GM18861 (cell line): ENCODE measurements at regions not wholly inside any gene's neighbourhood (a gene's known extent, or its start where the extent isn't known, plus 50 kb on each side); places are given as distances from the start of the nearest gene placed in this dataset.
"Not testable (repeated sequence)": the region's sequence is repeated elsewhere in the genome, so short reads cannot be mapped to it uniquely, and the experiment has no call there.

Experiments used
- ATAC-seq: cut with Tn5 transposase; IDR thresholded peaks from one replicate; pipeline ENCODE4 v1.9.1; 2021; ENCODE audit not compliant: unreplicated experiment

DNA sequence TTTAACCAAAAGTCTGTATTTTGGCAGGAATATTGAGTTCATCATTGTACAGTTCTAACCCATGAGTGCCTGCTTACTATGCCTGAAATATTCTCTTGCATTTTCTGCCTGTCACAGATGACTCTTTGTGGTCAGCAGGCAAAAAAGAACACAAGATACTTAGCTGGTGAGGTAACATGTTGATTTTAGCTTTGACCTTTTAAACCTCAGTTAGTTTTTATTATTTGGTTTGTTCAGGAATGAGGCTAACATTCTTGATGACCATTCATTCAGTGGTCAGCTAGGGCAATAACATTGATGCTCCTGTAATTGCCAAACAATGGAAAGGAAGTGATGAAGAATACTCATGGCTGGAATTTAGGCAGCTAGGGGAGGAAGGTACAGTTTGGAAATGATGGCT, 491.2 kb downstream of the PIK3C3 start:
- ATAC-seq, result no peak

DNA sequence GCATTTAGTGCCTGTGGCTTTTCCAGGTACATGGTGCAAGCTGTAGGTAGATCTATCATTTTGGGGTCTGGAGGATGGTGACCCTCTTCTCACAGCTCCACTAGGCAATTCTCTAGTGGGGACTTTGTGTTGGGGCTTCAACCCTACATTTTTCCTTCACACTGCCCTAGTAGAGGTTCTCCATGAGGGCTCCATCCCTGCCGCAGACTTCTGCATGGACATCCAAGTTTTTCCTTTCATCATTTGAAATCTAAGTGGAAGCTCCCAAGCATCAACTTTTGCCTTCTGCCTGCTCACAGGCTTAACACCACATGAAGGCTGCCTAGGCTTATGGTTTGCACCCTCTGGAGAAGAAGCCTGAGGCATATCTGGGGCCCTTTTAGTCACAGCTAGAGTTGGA, 492.7 kb downstream of the PIK3C3 start:
- ATAC-seq, result no peak

DNA sequence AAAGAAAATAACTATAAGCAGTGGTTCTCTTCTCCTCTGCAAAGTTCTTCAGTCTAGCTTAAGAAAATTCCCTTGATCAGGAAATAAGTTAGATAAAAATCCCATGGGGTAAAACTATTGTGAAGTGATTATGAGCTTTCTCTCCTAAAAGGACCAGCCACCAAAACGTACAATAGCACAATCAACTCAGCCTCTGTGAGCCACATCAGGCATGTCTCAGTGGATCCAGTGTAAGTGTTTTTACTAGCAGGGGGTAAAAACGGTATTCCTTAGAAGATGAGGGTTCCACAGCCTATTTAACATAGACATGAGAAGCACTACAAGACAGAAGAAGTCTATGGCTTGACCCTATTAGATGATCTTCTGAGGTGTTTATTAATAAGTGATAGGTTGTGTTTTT, 503.2 kb downstream of the PIK3C3 start:
- no peak for ATAC-seq

DNA sequence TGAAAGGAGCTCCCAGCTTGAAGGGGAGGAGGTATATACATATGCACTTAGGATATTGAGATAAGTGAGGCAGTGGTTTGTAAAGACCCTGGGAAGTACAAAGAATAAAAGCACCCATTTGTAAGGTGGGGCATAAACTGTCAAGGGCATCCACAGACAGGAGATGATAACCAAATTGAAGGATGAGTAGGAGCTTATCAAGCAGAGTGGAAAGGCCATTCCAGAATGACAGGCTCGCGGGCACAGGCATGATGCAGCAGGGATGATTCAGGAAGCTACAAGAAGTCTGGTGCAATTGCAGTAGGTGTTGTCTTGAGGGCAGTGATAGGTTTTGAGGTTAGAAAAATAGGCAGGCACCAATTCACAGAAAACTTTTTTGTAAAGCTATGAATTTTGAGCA, 504.8 kb downstream of the PIK3C3 start:
- no peak for ATAC-seq

DNA sequence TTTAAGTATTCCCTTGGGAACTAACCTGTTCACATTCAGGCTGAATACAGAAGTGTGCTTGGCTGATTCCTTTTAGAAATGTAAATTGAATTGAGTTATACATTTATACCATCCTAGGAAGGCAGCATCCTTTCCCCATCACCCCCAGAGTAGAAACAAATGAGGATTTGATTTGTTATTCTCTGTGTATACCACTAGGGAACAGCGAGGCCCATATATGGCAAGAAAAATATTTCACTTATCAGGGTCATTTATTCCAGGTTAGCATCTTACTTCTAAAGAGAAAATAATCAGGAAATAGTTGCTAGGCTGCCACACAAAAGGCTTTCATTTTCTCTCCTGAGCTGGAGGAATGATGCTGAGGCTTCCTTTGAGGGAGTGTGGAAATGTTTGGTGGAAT, 516.9 kb downstream of the PIK3C3 start:
- no peak for ATAC-seq

DNA sequence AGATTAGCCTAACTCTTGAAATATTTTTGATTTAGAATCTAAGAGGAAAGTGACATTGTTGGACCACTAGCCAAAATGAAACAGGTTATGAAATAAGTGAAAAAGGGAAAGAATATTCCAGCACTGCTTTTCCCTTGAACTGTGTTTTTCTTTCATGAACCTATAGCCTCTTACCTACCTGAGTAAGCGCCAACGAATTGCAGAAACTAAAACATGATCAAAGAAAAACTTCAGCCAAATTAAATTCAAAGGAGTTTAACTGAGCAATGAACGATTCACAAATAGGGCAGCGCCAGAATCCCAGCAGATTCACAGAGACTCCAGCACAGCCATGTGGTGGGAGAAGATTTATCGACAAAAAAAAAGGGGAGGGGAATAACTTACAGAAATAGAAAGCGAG, 518.6 kb downstream of the PIK3C3 start:
- ATAC-seq, result no peak

DNA sequence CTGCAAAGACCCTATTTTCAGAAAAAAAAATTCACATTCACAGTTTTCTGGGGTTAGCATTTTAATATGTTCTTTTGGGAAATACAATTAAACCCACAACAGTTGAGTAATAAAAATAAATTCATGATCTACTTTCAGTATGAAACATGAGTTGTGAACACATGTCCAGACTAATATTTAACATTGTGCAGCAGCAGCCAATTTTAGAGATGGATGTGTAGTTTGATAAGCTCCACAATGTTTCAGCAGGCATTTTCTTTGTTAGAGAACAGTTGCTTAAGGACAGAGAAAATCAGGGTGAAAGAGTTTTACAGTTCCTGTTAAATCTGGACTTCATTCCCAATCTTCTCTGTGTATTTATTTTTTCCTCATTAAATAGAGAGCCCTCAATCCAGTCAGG, 519.5 kb downstream of the PIK3C3 start:
- ATAC-seq, result no peak

DNA sequence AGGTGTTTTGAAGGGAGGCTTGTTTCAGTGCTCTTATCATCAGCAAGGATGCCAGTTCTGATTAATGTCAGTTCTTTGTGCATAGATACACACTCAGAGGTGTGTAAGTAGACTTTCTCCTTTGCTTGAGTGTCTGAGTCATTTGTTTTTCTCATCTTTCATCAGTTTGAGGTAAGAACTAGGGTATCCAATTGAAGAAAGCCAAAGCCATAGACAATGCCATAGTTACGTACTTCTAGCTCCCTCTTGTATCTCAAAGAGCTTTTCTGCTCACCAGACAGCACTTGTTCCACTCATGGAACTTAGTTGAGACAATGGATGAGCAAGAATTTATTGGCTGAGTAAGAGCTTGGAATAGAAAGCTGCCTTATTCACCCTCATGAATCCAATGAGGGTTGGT, 520.1 kb downstream of the PIK3C3 start:
- ATAC-seq, result no peak

DNA sequence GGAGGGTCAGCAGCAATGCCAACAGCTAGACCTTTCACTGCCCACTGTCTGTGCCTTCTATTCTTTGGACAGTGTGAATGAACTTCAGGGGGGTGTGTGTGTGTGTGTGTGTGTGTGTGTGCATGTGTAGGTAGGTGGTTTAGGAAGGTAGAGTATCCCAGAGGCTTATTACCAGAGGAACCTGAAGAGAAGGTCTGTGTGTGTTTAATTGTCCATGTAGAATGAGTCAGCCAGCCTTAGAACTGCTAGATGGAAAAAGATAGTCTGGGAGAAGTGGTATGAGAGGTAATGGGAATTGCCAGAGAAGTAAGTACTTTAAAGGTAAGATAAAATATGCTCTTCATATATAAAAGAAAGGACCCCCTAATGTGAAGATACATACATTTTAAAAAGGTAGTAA, 522.2 kb downstream of the PIK3C3 start:
- no peak for ATAC-seq

DNA sequence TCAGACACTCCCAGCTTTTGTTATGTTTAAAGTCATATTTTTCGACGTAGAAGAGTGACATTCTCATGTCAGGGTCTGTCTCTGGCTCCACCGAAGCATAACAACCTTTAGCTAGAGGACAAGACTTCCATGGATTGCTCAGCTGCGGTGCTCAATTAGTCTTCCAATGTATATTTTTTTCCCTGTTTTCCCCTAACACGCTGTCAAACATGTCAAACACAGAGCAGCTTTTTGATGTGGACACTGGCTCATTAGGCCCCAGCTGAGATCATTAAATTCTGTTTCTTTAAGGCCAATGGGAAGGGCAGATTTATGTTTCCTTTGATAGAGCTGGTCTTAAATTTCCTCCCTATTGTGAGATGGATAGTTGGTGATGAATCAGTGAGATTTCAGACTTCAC, 525.4 kb downstream of the PIK3C3 start:
- no peak for ATAC-seq

DNA sequence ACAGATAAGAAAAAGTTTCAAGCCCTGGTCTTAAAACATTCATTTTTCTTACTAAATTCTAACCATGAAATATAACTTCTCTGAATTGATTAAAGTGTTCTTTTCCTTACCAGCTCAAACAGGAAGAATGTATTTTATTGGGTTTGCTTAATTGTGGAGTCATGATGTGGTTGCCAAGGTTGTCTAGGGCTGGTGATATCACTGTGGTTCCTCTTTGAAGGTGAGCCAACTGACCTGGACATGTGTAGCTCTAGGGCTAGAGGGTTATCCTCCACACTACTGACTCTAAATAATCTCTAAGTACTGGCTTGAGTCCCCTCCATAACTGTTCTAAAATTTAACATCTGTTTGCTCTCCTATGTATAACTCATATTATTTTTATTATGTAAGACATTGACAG, 529.6 kb downstream of the PIK3C3 start:
- no peak for ATAC-seq

DNA sequence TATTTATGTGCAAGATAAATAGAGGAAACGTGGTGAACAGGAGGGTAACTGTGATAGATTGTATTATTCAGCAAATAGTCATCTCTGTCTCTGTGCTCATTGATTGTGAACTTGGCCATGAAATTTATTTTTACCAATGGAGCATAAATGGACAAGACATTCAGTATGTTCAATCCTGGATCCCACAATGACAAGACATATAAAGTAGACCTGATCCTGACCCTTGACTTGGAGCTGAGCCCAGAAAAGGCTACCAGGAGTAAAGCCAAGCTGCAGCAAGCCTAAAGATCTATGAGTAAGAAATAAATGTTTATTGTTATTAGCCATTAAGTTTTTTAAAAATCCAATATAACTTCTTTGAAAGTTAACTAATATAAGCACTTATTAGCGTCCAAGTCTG, 531.2 kb downstream of the PIK3C3 start:
- ATAC-seq, result no peak

DNA sequence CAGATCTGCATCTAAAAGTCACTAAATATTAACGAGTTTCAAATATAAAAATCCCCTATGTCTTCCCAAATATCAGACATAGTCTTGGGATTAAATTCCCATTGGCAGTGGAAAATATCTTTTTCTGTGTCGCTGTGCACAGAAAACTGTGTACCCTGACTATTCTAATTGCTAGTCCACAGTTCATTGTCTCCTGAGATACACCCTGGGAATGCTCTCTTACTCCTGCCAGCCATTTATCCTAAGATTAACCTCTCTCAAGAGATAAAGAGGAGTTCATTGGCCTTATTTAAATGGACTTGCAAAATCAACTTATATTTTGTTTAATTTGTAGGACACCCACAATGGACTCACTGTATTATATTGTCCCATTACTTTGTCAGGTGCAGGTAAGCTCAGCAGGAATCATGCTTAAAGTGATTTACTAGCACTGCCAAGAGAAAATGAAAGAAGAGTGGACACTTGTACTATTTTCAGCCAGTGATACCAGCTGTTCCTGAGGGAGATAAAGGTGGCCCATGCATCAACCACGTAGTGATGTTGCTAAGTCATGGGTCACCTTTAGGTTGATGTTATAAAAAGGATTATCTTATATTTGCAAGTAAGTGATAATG, 553.8 kb downstream of the PIK3C3 start:
- ATAC-seq, result no peak

DNA sequence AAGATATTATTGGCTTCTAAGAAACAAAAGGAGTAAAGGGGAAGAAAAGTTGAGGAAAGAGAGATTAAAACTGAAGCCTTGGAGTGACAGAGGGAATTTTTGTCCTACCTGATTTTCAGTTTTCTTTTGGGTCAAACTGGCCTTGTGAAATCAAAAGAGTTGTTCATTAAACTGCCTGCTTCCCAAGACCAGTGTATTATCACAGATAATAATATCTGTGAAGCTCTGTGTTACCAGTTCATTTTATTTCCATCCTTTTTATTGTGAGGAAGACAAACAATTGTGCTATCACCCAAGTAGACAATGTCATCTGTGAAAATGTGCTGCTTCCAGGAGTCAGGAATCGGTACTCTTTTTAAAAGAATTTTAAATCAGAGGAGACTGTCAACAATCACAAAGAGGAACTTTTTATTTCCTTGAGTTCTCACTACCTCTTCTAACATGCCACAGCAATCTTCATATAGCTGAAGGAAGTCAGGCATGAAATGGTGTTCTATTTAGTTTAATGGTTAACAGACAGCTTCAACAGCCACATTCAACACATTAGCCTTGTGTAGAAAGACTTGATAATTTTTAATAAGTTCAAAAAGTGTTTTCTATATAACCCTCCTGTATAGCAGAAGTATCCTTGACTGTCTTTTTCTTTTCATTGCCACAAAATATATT, 554.8 kb downstream of the PIK3C3 start:
- peak; percentile 98 for ATAC-seq

DNA sequence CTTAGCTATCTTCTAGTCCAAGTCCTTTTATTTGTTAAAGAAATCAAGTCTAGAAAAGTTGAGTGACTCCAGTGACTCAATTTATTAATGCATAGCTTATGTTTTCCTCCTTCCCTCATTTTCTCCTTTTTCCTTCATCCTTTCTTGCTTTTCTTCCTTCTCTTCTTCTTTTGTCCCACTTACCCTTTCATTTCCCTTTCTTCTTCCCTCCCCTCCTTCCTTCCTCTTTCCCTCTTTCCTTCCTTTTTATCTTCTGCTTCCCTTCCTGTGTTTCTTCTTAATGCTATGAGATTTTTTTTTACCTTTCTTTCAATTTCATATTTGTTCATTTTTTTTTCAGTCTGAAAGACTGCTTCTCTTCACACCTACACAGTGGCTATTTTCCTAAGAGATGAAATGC, 555.5 kb downstream of the PIK3C3 start:
- no peak for ATAC-seq

DNA sequence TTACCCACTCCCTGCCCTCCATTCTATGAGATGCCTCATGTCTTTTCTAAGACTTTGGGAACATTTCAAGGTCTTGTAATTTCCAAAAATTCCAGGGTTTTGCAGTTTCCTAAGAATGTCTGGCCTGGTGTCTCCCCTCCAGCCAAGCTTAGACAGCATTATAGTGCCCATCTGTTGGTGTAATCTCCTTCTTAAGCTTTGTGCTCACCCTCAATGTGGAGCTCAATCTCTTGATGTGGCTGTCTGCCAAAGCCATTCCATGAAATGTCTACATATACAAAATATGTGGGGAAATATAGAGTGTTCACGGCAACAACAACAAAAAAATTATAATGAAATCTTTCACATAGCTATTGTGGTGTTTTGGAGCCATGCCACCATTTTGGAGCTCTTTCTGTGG, 558.4 kb downstream of the PIK3C3 start:
- ATAC-seq, result no peak

DNA sequence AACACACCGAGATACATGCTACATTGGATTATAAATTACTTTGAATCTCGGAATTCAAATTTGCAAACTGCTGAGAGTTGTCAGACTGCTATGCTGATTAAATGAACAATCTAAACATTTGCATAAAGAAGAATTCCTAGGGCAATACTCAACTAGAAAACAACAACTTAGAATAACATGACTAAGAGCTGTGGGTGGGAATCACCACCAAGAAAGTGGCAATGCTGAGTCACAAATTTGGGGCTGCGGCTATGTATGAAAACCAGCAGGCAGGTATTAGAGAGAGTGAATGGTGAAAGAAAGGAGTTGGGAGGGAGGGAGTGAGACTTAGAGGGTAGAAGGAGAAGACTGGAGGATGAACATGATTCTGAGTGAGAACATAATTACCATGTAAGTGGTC, 559.5 kb downstream of the PIK3C3 start:
- no peak for ATAC-seq

DNA sequence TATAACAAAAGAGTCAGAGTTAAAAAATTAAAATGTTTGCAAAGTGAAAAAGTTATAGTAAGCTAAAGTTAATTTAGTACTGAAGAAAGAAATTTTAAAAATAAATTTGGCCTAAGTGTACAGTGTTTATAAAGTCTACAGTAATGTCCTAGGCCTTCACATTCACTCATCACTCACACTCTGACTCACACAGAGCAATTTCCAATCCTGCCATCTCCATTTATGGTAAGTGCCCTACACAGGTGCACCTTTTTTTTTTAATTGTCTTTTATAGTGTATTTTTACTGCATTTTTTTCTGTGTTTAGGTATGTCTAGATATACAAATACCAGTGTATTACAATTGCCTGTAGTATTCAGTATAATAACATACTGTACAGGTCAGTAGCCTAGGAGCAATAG, 562.9 kb downstream of the PIK3C3 start:
- ATAC-seq, result no peak

DNA sequence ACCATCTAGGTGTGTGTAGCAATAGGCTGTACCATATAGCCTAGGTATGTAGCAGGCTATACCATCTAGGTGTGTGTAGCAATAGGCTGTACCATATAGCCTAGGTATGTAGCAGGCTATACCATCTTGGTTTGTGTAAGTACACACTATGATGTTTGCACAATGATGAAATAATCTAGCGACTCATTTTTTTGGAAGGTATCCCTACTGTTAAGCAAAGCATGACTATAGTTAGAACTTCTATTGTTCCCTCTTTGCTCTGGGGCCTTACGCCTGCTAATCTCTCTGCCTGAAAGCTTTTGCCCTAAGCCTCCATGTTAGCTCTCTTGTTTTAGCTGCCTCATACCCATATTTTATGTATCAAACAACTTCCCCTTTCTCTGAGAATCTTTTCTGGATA, 563.3 kb downstream of the PIK3C3 start:
- not testable (repeated sequence) for ATAC-seq

DNA sequence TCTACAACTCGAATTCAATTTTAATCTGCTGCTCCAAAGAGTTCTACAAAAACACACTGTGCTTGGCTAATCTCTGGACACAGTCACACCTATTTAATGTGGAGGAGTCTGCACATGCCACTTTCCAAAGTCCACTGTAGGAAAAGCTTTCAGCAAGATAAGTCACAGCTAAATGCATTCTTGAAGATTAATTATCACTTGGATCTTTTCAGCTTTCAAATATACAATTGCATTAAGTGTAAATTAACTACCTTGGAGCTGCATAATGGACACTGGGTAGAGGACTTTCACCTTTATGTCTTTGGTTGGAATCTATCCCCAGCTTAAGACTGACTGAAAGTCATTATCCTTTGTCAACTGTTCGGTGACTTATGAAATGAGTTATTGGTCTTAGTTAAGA, 565.1 kb downstream of the PIK3C3 start:
- ATAC-seq, result no peak

DNA sequence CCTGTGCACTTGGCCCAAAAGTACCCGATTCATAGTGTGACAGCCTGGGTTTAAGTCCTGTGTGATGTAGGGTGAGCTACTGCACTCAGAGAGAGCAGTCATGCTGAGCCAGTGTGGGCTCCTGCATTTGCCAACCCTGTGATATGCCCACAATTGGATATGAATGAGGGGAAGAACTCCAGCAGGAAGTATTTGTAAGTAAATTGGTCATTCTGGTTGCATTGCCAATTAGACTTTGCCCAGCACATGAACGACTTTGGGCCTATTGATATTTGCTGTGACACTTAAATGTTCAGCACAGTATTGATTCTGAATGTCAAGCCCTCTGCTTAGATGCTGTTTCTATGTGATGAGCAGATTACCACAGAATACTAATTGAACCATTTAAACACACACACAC, 570.9 kb downstream of the PIK3C3 start:
- ATAC-seq, result no peak

DNA sequence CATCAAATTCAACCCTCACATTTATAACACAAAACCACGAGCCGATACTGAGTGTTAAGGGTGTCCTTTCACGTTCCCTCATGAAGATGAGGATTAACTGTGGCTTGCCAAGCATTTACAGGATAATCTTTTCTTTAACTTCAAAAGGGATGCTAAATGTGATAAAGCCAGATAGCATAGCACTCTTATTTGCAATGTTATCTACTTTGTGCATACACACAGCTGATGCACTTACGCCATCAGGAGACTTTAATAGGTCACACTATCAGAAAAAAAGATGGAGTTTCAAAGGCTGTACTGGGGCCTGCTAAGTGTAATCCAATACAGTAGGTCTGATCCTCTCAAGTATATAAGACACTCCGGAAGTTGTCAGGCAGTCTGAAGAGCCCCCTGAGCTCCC, 572.7 kb downstream of the PIK3C3 start:
- ATAC-seq, result no peak

DNA sequence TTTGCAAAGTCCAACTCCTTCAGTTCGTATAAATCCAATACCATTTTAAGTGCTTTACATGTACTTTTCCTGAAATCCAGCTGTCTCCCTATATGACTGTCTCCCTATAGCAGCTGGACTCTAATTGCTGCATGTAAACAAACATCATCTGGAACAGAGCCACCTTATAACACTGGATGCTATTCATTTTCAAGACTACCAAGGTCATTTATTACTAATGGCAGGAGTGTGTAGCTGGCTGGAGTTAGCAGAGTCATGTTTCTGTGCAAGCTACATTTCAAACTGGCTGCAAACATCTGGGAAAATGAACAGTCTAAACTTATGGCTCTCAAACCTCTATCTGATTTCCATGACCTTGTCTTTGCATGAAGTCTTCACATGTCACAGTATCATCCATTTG, 575.2 kb downstream of the PIK3C3 start:
- no peak for ATAC-seq
